ENCODE measurements at regions not wholly inside any gene's neighbourhood (a gene's known extent, or its start where the extent isn't known, plus 50 kb on each side); places are given as distances from the start of the nearest gene placed in this dataset.

DNA sequence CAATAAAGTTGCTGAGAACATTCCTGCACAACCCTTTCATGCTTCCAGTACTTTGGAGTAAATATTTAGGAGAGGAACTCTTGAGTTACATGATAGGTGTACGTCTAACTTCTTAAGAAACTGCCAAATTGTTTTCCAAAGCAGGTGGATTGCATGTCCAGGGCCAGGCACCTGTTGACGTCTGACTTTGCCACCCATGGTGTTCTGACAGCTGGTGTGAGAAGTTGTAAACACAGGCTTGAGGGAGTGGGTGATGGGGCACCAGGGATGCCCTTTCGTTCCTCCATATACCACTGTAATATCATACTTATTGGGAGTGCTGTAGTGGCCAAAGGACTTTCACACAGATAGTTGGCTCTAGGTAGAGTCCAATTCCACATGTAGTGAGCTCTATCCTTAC, 352.1 kb downstream of the GADD45G start:
- TF ChIP-seq, protein P1, sequence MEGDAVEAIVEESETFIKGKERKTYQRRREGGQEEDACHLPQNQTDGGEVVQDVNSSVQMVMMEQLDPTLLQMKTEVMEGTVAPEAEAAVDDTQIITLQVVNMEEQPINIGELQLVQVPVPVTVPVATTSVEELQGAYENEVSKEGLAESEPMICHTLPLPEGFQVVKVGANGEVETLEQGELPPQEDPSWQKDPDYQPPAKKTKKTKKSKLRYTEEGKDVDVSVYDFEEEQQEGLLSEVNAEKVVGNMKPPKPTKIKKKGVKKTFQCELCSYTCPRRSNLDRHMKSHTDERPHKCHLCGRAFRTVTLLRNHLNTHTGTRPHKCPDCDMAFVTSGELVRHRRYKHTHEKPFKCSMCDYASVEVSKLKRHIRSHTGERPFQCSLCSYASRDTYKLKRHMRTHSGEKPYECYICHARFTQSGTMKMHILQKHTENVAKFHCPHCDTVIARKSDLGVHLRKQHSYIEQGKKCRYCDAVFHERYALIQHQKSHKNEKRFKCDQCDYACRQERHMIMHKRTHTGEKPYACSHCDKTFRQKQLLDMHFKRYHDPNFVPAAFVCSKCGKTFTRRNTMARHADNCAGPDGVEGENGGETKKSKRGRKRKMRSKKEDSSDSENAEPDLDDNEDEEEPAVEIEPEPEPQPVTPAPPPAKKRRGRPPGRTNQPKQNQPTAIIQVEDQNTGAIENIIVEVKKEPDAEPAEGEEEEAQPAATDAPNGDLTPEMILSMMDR (IDR thresholded peaks at IDR 0.05; ENCODE audit: low read length), result no peak
- TF ChIP-seq EZH2 (IDR thresholded peaks at IDR 0.05; ENCODE audit: borderline replicate concordance, low read length), result no peak

Data from OCI-LY1 (cell line).